ENCODE measurements at regions not wholly inside any gene's neighbourhood (a gene's known extent, or its start where the extent isn't known, plus 50 kb on each side); places are given as distances from the start of the nearest gene placed in this dataset.

DNA sequence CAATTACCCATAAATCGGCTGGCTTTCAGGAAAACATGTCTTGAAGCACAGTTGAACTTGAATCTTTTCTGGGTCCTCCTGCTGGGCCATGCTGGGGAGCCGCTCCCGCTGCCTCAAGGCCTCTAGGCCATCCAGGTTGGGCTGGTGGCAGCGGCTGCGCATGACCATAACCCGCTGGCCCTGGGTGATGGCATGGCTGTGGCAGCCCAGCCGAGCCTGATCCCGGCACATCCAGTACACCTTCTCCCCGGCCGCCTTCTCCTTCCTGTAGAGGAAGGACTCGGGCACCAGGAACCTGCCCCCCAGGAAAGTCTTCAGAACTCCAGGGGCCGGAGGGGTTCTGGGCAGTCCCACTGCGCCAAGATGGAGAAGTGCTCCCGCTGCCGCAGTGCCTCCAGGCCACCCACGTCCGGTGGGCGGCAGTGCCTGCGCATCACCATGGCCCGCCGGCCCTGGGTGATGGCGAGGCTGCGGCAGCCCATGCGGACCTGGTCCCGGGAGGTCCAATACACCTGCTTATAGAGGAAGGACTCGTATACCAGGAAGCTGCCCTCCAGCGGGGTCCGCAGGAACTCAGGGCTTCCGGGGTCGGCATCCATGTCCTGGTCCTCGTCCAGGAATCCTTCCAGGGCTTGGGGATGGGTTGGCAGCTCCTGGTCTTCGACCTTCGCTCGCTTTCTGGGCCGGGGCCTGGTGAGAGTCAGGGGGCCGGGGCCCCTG lies 84.3 kb upstream of the FXR1 start:
- in situ Hi-C loops (cut with HindIII; ENCODE audit: low sequenced_read_pairs): no loop called here
- no peak for DNase-seq (ENCODE audit: low spot score)

DNA sequence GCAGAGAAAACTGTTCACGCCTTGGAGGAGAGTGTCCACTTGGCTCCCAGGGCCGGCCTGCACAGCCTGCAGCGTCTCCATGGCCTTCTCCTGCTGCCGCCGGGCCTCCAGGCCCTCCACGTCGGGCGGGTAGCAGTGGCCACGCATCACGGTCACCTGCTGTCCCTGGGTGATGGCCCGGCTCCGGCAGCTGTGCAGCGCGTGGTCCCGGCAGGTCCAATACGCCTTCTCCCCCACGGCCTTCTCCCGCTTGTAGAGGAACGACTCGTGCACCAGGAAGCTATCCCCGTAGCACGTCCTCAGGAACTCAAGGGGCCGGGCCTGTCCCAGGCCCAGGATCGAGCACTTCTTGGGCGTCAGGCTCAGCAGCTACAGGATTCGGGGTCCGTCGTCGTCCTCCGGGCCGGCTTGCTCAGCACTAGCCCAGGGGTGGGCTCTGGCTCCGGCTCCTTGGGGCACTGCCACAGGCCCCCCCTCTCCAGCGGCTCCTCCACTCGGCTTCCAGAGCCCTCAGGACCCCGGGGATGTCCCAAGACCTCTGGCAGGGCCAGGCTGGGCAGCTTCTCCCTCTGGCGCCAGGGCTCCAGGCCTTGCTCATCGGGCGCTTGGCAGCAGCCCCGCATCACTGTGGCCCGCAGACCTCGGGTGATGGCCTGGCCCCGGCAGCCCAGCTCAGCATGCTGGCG lies 83.6 kb upstream of the FXR1 start:
- no peak for DNase-seq (ENCODE audit: low spot score)
- in situ Hi-C loops (cut with HindIII; ENCODE audit: low sequenced_read_pairs): no loop called here

DNA sequence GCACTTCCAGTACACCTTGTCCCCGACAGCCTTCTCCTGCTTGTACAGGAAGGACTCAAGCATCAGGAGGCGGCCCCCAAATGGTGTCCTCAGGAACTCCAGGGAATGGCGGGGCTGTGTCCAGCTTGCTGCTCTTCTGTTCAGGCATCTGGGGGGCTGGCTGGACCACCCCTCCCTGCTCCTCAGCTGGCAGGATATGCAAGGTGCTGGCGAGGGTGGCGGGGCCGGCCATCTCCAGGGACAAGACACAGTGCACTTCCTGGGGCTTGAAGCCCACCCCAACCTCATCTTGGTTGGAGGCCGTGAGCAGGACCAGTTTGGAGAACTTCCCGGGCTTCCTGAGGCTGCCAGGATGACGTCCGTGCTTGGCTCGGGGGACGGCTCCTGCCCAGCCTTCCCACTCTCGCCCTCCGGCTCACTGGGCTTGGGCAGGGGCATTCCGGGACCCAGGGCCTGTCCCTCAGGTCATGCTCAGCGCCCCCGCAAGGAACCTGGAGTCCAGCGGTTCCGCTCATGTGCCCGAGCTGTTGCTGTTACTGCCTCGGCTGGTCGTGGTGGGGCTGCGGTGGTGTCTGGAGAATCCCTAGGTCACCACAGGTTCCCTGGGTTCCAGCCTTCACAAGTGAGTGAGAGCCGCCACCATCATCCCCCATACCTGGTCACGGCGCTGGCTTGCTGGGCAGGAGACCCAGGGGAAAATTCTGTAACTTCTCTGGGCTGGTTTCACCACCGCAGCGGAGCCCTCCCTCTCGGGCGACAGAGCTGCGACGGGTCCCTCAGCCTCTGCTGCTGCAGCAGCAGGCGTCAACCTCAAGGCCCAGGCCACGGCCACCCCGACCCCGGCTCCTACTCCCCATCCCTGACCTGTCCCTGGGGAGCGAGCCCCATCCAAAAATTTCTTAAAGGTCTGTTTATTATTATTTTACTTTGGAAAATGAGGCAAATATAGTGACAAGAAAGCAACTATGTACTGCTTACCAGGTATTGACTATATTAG lies 82.8 kb upstream of the FXR1 start:
- in situ Hi-C loops (cut with HindIII; ENCODE audit: low sequenced_read_pairs): no loop called here
- no peak for DNase-seq (ENCODE audit: low spot score)

DNA sequence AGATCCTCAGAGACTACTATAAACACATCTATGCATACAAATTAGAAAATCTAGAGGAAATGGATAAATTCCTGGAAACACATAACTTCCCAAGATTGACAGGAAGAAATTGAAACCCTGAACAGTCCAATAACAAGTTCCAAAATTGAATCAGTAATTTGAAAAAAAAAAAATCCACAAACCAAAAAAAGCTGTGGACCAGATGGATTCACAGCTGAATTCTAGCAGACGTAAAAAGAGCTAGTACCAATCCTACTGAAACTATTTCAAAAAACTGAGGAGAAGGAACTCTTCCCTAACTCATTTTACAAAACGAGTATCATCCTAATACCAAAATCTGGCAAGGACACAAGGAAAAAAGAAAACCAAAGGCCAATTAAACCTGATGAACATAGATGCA lies 77.0 kb upstream of the FXR1 start:
- in situ Hi-C loops (cut with HindIII; ENCODE audit: low sequenced_read_pairs): no loop called here
- no peak for DNase-seq (ENCODE audit: low spot score)

DNA sequence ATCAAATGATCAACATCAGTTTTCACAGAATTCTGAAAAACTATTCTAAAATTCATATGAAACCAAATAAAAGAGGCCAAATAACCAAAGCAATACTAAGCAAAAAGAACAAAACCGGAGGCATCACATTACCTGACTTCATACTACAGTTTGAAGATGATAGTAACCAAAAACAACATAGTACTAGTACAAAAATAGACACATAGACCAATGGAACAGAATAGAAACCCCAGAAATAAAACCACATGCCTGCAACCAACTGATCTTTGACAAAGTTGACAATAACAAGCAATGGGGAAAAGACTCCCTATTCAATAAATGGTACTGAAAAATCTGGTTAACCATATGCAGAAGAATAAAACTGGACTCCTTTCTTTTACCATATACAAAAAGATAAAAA lies 75.7 kb upstream of the FXR1 start:
- no peak for DNase-seq (ENCODE audit: low spot score)
- in situ Hi-C loops (cut with HindIII; ENCODE audit: low sequenced_read_pairs): no loop called here

DNA sequence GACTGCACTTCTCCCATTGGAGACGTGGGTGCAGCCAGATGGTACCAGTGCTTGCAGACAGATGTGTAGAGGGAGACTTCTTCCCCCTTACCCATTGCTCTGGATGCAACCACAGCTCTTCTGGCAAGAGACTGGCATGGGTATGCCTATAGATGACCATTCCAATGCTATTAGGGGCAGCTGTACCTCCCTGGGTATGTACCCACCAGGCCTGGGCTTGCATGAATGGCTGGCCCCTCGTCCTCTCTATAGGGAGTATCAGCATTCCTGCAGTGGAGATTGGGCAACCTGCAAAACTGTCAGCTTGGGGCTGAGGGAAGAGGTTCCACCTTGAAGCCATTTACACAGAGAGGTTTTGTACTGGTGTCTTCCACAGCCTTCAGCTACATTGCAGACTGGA lies 57.6 kb upstream of the FXR1 start:
- DNase-seq (ENCODE audit: low spot score): no peak
- in situ Hi-C loops (cut with HindIII; ENCODE audit: low sequenced_read_pairs): no loop called here

DNA sequence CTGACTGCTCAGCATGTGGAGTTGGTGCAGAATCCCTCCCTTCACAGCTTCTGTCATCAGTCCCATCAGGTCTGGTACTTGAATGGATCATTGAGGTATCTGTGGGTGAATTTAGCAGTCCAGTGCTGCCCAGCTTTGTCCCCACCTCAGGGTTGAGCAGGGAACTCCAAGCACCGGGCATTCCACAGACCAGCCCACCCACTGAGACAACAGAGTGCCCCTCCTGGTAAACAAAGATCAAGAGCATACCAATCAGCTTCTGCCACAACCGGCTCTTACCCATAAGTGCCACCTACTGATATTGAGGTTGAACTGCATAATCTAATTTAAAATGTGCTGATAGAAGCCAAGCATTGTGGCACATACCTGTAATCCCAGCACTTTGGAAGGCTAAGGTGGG lies 57.1 kb upstream of the FXR1 start:
- no peak for DNase-seq (ENCODE audit: low spot score)
- in situ Hi-C loops (cut with HindIII; ENCODE audit: low sequenced_read_pairs): no loop called here

DNA sequence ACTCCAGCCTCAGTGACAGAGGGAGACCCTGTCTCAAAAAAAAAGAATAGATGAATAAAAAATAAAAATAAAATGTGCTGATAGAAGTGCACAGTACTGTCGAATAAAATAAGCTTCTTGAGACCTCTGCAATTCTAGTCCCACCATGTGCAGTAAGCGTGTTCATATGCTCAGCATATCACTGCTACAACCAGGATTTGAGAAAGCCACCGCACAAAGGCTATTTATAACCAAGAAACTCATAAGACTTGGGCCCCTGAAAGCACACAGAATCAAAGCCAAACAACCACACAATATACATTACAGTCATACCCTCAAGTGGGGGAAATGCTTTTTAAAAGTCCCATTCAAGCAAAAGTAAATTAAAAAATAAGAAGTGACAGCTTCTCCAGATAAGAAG lies 56.5 kb upstream of the FXR1 start:
- in situ Hi-C loops (cut with HindIII; ENCODE audit: low sequenced_read_pairs): no loop called here
- DNase-seq (ENCODE audit: low spot score): no peak

DNA sequence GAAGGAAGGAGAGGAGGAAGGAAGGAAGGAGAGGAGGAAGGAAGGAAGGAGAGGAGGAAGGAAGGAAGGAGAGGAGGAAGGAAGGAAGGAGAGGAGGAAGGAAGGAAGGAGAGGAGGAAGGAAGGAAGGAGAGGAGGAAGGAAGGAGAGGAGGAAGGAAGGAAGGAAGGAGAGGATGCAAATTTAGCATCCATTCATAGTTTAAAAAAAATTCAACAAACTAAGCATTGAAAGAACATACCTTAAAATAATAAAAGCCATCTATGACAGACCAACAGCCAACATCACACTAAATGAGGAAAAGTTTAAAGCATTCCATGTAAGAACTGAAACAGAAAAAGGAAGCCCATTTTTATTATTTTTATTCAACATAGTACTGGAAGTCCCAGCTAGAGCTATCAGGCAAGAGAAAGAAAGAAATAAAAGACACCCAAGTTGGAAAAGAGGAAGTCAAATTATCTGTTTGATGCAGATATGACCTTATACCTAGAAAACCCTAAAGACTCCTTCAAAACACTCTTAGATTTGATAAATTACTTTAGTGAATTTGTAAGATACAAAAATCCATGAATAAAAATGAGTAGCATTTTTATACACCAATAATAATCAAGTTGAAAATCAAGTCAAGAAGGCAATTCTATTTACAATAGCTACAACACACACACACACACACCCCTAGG lies 52.2 kb upstream of the FXR1 start:
- in situ Hi-C loops (cut with HindIII; ENCODE audit: low sequenced_read_pairs): no loop called here
- DNase-seq (ENCODE audit: low spot score): no peak
